Embryonic facial prominence (tissue), 1 donor: ENCODE measurements at regions not wholly inside any gene's neighbourhood (a gene's known extent, or its start where the extent isn't known, plus 50 kb on each side); places are given as distances from the start of the nearest gene placed in this dataset.

Experiments
- DNase-seq: peaks from one replicate; pipeline ENCODE4 v3.0.0-alpha.2; 2016; ENCODE audit errors: extremely low spot score

- peak; percentile 38 for DNase-seq
Observed at GRCh38 chr6:169831450-169832246, 80.2 kb downstream of the ERMARD start.
